K562 (cell line): ENCODE measurements at regions not wholly inside any gene's neighbourhood (a gene's known extent, or its start where the extent isn't known, plus 50 kb on each side); places are given as distances from the start of the nearest gene placed in this dataset.

Experiments
- BCL6 ChIP-seq: fragments of 250-450 bp; sonication (Bioruptor Pico); IDR thresholded peaks from 2 replicates; pipeline ENCODE4 v1.4.0; 2020
- CXXC5 ChIP-seq: fragments of 250-450 bp; sonication (Bioruptor Pico); IDR thresholded peaks from 2 replicates; pipeline ENCODE4 v1.8.0; 2022; ENCODE audit warnings: inconsistent platforms, mild to moderate bottlenecking, moderate library complexity
- FOXP1 ChIP-seq: sonication (generic); formaldehyde crosslinking; IDR thresholded peaks from 2 replicates; pipeline ENCODE4 v1.8.0; 2022; ENCODE audit warnings: mild to moderate bottlenecking, missing genetic modification reagents
- HSF4 ChIP-seq: fragments of 250-450 bp; sonication (Bioruptor Pico); IDR thresholded peaks from 2 replicates; pipeline ENCODE4 v2.1.2; 2022; ENCODE audit warnings: mild to moderate bottlenecking, moderate library complexity, borderline replicate concordance
- MTA3 ChIP-seq: fragments of 450-650 bp; formaldehyde crosslinking; IDR thresholded peaks from 2 replicates; pipeline ENCODE4 v1.6.1; 2017; ENCODE audit warnings: mild to moderate bottlenecking, borderline replicate concordance
- NR2F6 ChIP-seq: fragments of 450-650 bp; formaldehyde crosslinking; IDR thresholded peaks from 2 replicates; pipeline ENCODE4 v1.4.0; 2020; ENCODE audit warnings: mild to moderate bottlenecking
- NRF1 ChIP-seq, 2 experiments: fragments of 450-650 bp; IDR thresholded peaks in 1 of 2; conservative IDR thresholded peaks in 1 of 2; 2 replicates each; pipeline ENCODE4 v1.6.1; 2014; ENCODE audit warnings: mild to moderate bottlenecking in 2 of 2
- PHTF2 ChIP-seq: fragments of 250-450 bp; sonication (Bioruptor Pico); IDR thresholded peaks from 2 replicates; pipeline ENCODE4 v1.5.0; 2021; ENCODE audit warnings: mild to moderate bottlenecking
- SMARCA4 ChIP-seq: fragments of 450-650 bp; IDR thresholded peaks from 2 replicates; pipeline ENCODE4 v1.6.1; 2016
- SP1 ChIP-seq: sonication (generic); formaldehyde crosslinking; IDR thresholded peaks from 2 replicates; pipeline ENCODE4 v1.8.1; 2022; ENCODE audit warnings: mild to moderate bottlenecking, missing genetic modification reagents
- TFAP4 ChIP-seq: sonication (generic); formaldehyde crosslinking; IDR thresholded peaks from 2 replicates; pipeline ENCODE4 v1.8.0; 2022; ENCODE audit warnings: missing genetic modification reagents, mild to moderate bottlenecking, moderate library complexity, borderline replicate concordance
- UBTF ChIP-seq, 2 experiments: IDR thresholded peaks; 2 replicates each; pipeline ENCODE4 v1.6.1; 2012; ENCODE audit warnings: improper control_type of control experiment in 2 of 2, low read depth in 2 of 2, low read length in 2 of 2, borderline replicate concordance in 1 of 2
- ZNF212 ChIP-seq: fragments of 450-650 bp; formaldehyde crosslinking; IDR thresholded peaks from 2 replicates; pipeline ENCODE4 v1.4.0; 2020; ENCODE audit warnings: mild to moderate bottlenecking
- ZNF3 ChIP-seq: fragments of 250-450 bp; sonication (Bioruptor Pico); IDR thresholded peaks from 2 replicates; pipeline ENCODE4 v1.5.0; 2021; ENCODE audit warnings: mild to moderate bottlenecking, moderate library complexity
- ZNF449 ChIP-seq: fragments of 250-450 bp; sonication (Bioruptor Pico); IDR thresholded peaks from 2 replicates; pipeline ENCODE4 v1.8.0; 2022; ENCODE audit warnings: moderate library complexity, mild to moderate bottlenecking, inconsistent platforms
- TF ChIP-seq, protein P1 (sequence below): sonication (generic); formaldehyde crosslinking; IDR thresholded peaks from 2 replicates; pipeline ENCODE4 v1.4.0; 2020; ENCODE audit warnings: mild to moderate bottlenecking, missing genetic modification reagents
- TF ChIP-seq, protein P2 (sequence below): fragments of 450-650 bp; IDR thresholded peaks from 2 replicates; pipeline ENCODE4 v1.7.0; 2016; ENCODE audit warnings: borderline replicate concordance
- TF ChIP-seq, protein P3 (sequence below): IDR thresholded peaks from 2 replicates; pipeline ENCODE4 v1.6.1; 2012; ENCODE audit warnings: low read depth, low read length, improper control_type of control experiment, borderline replicate concordance

DNA sequence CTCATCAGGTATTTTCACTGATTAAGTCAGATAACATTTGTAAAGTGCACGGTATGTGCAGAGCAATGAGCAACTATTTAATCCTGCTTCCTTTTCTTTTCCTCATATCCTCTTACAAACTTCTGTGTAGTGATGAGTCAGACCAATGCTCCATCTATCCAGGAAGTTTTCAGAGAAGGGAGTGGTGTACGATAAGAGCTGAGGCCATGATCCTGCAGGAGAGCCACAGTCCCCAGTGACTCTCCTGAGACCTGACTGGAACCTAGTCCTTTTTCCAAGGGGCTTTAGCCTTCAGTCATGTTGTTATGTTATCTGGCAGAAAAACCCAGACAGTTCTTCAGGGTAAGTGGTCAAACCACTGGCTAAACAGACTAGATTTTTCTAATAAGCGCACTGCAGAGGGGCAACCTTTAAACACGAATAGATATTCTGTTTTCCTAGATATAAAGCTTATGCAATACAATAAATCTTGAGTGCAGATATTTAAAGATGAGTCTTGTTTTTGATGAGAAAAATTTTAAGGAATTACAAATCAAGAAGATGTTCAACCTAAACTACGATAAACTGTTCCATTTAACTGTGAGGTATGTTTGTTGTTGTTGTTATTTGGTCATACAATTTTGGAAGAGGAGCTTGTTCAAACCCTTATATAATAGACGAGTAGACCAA lies 110.5 kb upstream of the RAP2B start (continued):
- TF ChIP-seq UBTF (IDR thresholded peaks at IDR 0.05; ENCODE audit: borderline replicate concordance in 1 of 2, low read depth in 2 of 2, low read length in 2 of 2) (peak; percentile 74 to 84; a peak in 3 of 4 replicates), BCL6 (CRISPR knock-in tag) (no peak), ZNF212 (no peak), SMARCA4 (peak; percentile 83), HSF4 (no peak), SP1 (0 out of 2 replicates have a peak, but pooled peaks have one; percentile 18), TFAP4 (CRISPR knock-in tag) (no peak), MTA3 (0 out of 2 replicates have a peak, but pooled peaks have one; percentile 29), FOXP1 (no peak), CXXC5 (CRISPR knock-in tag) (no peak; the same call in 1 of the 2 replicates), PHTF2 (CRISPR knock-in tag) (no peak), NR2F6 (CRISPR knock-in tag) (no peak), NRF1 (conservative IDR thresholded peaks at IDR 0.05 in 1 of 2, IDR thresholded peaks at IDR 0.05 in 1 of 2) (no peak), ZNF449 (CRISPR knock-in tag) (no peak), ZNF3 (CRISPR knock-in tag) (no peak)
- TF ChIP-seq, protein P1, sequence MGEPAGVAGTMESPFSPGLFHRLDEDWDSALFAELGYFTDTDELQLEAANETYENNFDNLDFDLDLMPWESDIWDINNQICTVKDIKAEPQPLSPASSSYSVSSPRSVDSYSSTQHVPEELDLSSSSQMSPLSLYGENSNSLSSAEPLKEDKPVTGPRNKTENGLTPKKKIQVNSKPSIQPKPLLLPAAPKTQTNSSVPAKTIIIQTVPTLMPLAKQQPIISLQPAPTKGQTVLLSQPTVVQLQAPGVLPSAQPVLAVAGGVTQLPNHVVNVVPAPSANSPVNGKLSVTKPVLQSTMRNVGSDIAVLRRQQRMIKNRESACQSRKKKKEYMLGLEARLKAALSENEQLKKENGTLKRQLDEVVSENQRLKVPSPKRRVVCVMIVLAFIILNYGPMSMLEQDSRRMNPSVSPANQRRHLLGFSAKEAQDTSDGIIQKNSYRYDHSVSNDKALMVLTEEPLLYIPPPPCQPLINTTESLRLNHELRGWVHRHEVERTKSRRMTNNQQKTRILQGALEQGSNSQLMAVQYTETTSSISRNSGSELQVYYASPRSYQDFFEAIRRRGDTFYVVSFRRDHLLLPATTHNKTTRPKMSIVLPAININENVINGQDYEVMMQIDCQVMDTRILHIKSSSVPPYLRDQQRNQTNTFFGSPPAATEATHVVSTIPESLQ: no peak
- TF ChIP-seq, protein P2, sequence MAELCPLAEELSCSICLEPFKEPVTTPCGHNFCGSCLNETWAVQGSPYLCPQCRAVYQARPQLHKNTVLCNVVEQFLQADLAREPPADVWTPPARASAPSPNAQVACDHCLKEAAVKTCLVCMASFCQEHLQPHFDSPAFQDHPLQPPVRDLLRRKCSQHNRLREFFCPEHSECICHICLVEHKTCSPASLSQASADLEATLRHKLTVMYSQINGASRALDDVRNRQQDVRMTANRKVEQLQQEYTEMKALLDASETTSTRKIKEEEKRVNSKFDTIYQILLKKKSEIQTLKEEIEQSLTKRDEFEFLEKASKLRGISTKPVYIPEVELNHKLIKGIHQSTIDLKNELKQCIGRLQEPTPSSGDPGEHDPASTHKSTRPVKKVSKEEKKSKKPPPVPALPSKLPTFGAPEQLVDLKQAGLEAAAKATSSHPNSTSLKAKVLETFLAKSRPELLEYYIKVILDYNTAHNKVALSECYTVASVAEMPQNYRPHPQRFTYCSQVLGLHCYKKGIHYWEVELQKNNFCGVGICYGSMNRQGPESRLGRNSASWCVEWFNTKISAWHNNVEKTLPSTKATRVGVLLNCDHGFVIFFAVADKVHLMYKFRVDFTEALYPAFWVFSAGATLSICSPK: no peak
- TF ChIP-seq, protein P3, sequence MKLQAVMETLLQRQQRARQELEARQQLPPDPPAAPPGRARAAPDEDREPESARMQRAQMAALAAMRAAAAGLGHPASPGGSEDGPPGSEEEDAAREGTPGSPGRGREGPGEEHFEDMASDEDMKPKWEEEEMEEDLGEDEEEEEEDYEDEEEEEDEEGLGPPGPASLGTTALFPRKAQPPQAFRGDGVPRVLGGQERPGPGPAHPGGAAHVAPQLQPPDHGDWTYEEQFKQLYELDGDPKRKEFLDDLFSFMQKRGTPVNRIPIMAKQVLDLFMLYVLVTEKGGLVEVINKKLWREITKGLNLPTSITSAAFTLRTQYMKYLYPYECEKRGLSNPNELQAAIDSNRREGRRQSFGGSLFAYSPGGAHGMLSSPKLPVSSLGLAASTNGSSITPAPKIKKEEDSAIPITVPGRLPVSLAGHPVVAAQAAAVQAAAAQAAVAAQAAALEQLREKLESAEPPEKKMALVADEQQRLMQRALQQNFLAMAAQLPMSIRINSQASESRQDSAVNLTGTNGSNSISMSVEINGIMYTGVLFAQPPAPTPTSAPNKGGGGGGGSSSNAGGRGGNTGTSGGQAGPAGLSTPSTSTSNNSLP: no peak
